BE2C (cell line): ENCODE measurements at regions not wholly inside any gene's neighbourhood (a gene's known extent, or its start where the extent isn't known, plus 50 kb on each side); places are given as distances from the start of the nearest gene placed in this dataset.
A peak's percentile ranks its signal among the peaks of the same experiment; 100 is the strongest.

Experiments
- DNase-seq: peaks from one replicate; pipeline ENCODE4 v3.0.0-alpha.2; 2020
- H3K27me3 ChIP-seq: fragments of 250-450 bp; sonication (Bioruptor Pico); 2 replicates; pipeline ENCODE4 v1.5.1; 2020; ENCODE audit warnings: mild to moderate bottlenecking
- H3K36me3 ChIP-seq: fragments of 250-450 bp; sonication (Bioruptor Pico); 2 replicates; pipeline ENCODE4 v1.5.1; 2020; ENCODE audit warnings: mild to moderate bottlenecking
- H3K4me1 ChIP-seq: fragments of 250-450 bp; sonication (Bioruptor Pico); 2 replicates; pipeline ENCODE4 v1.5.1; 2020
- H3K4me3 ChIP-seq: 2 replicates; pipeline ENCODE4 v1.5.1; 2011; ENCODE audit warnings: low read depth, low read length
- H3K9me3 ChIP-seq: fragments of 250-450 bp; sonication (Bioruptor Pico); 2 replicates; pipeline ENCODE4 v1.5.1; 2020
- CTCF ChIP-seq: IDR thresholded peaks from 2 replicates; pipeline ENCODE4 v1.5.1; 2012; ENCODE audit warnings: mild to moderate bottlenecking, low read depth, low read length

DNA sequence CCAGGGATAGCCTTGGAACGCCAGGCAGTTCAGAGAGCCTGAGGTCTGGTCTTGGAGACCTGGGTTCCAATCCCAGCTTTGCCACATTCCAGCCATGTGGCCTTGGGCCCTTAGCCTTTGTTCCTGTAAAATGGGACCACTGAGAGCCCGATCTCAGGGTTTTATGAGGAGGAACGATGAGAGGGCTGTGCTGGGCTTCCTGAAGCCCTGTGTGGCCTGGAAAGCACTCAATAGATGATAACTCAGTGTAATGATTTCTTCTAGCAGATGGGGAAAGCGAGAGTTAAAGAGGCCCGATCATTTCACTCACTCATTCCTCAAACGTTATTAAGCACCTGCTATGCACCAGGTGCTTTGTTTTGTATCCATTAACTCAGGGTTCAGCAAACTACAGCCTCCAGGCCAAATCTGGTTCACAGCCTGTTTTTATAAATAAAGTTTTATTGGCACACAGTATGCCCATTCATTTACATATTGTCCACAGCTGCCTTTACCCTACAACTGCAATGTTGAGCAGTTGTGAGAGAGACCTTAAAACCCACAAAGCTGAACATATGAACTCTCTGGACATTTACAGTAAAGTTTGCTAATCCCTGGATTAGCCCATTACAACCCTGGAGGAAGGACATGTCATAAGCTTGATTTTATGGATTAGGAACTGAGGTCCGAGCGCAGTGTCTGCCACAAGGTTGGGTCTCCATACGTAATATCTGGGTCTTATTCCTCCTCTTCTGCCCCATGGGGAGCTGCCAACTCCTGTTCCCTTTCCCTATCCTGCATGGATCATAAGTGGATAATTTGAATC, 90.4 kb downstream of the CEBPB start:
- Histone ChIP-seq H3K4me1 (peaks cover 25% of the 10 kb centered on the region), H3K4me3 (no peak overlapping the region), H3K27me3 (no peaks in the 10 kb centered on the region), H3K36me3 (no peaks in the 10 kb centered on the region), H3K9me3 (no peaks in the 10 kb centered on the region)
- TF ChIP-seq CTCF, result no peak
- no peak for DNase-seq

DNA sequence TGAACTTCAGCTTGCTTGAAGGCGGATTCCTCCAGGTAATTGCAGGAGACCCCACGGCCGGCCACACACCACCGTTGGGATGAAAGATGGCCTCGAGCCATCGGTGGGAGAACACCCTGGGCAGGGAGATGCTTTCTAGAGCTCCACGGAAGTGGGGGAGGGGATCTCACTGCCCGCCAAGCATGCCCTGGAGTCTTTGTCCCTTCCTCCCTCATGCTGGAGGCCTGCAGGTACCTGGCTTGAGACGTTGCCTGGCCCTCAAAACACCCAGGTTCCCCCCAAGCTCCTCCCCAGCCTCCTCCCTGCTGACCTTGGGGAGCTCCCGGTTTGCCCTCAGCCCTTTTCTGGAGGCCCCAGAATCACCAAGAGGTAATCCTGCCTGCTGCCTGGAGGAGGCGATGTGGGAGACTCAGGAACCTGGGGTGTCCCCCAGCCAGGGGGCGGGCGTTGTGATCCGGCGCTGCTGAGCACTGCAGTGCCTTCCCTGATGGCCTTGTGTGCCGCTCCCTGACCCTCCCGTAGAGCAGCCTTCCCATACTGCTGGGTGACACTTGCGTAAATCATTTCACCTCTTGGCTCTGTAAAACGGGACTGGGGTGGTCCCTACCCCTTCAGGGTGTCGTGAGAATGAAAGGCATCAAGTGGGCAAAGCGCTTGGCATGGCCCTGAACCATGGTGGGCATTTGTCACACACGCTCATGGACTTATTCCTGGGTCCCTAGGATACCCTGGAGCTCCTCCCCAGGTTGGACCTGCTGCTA, 91.4 kb downstream of the CEBPB start:
- TF ChIP-seq CTCF, result peak; percentile 30; the same call in 1 of the 2 replicates
- Histone ChIP-seq H3K4me1 (peaks cover 35% of the 10 kb centered on the region), H3K36me3 (no peaks in the 10 kb centered on the region), H3K9me3 (no peaks in the 10 kb centered on the region), H3K27me3 (no peaks in the 10 kb centered on the region), H3K4me3 (no peak overlapping the region)
- DNase-seq, result no peak

GRCh38 chr20:50282592-50283241, 92.1 kb downstream of the CEBPB start:
- Histone ChIP-seq H3K4me3 (no peak overlapping the region), H3K9me3 (no peaks in the 10 kb centered on the region), H3K27me3 (no peaks in the 10 kb centered on the region), H3K36me3 (no peaks in the 10 kb centered on the region), H3K4me1 (peaks cover 35% of the 10 kb centered on the region)
- no peak for DNase-seq
- no peak for TF ChIP-seq CTCF

GRCh38 chr20:50283370-50283769, 92.7 kb downstream of the CEBPB start:
- peaks cover 35% of the 10 kb centered on the region for H3K4me1 ChIP-seq
- TF ChIP-seq CTCF, result no peak
- H3K36me3 ChIP-seq, result no peaks in the 10 kb centered on the region
- no peaks in the 10 kb centered on the region for H3K9me3 ChIP-seq
- H3K27me3 ChIP-seq, result no peaks in the 10 kb centered on the region
- no peak for DNase-seq
- H3K4me3 ChIP-seq, result no peak overlapping the region

- no peak for DNase-seq
- H3K27me3 ChIP-seq, result no peaks in the 10 kb centered on the region
- H3K9me3 ChIP-seq, result no peaks in the 10 kb centered on the region
- H3K36me3 ChIP-seq, result no peaks in the 10 kb centered on the region
- peaks cover 35% of the 10 kb centered on the region for H3K4me1 ChIP-seq
- TF ChIP-seq CTCF, result no peak
- H3K4me3 ChIP-seq, result no peak overlapping the region
These were observed 93.5 kb downstream of the CEBPB start for GRCh38 chr20:50283922-50284810.
